A549 (cell line): ENCODE measurements at regions not wholly inside any gene's neighbourhood (a gene's known extent, or its start where the extent isn't known, plus 50 kb on each side); places are given as distances from the start of the nearest gene placed in this dataset.

Experiments
- BHLHE40 ChIP-seq: IDR thresholded peaks from 2 replicates; pipeline ENCODE4 v1.6.1; 2012; ENCODE audit warnings: low read depth, low read length, inconsistent platforms
- CTCF ChIP-seq: fragments of >200 bp; sonication (Bioruptor Twin); formaldehyde crosslinking; IDR thresholded peaks from 3 replicates; pipeline ENCODE4 v1.5.1; 2016
- EP300 ChIP-seq, 2 experiments: fragments of >200 bp; sonication (Bioruptor Twin); formaldehyde crosslinking; IDR thresholded peaks; 2 replicates in 1 of 2; 3 replicates in 1 of 2; pipeline ENCODE4 v1.6.1; 2016 to 2017
- HDAC2 ChIP-seq: fragments of 200-600 bp; sonication (generic); IDR thresholded peaks from 2 replicates; pipeline ENCODE4 v1.6.1; 2016
- JUN ChIP-seq, 2 experiments: fragments of >200 bp; sonication (Bioruptor Twin); formaldehyde crosslinking; IDR thresholded peaks; 2 replicates in 1 of 2; 3 replicates in 1 of 2; pipeline ENCODE4 v1.6.1; 2016 to 2017
- NR3C1 ChIP-seq: fragments of >200 bp; sonication (Bioruptor Twin); formaldehyde crosslinking; IDR thresholded peaks from 3 replicates; pipeline ENCODE4 v1.6.1; 2017
- POLR2A ChIP-seq: IDR thresholded peaks from 2 replicates; pipeline ENCODE4 v1.6.1; 2012; ENCODE audit warnings: mild to moderate bottlenecking, low read length
- SMC3 ChIP-seq: fragments of >200 bp; sonication (Bioruptor Twin); formaldehyde crosslinking; IDR thresholded peaks from 3 replicates; pipeline ENCODE4 v1.6.1; 2018; ENCODE audit warnings: inconsistent platforms
- SREBF2 ChIP-seq: fragments of 450-650 bp; IDR thresholded peaks from 2 replicates; pipeline ENCODE4 v1.6.1; 2014; ENCODE audit warnings: mild to moderate bottlenecking, moderate library complexity
- TF ChIP-seq, protein P1 (sequence below): IDR thresholded peaks from 2 replicates; pipeline ENCODE4 v1.6.1; 2012
- TF ChIP-seq, protein P2 (sequence below): fragments of 200-600 bp; sonication (generic); IDR thresholded peaks from 2 replicates; pipeline ENCODE4 v1.6.1; 2016; ENCODE audit warnings: antibody characterized with exemption, mild to moderate bottlenecking, moderate library complexity
- TF ChIP-seq, protein P3 (sequence below): fragments of 250-450 bp; sonication (Bioruptor Pico); IDR thresholded peaks from 2 replicates; pipeline ENCODE4 v1.5.0; 2021; ENCODE audit warnings: mild to moderate bottlenecking, moderate library complexity, borderline replicate concordance
- TF ChIP-seq, protein P4 (sequence below): IDR thresholded peaks from 2 replicates; pipeline ENCODE4 v1.6.1; 2012

DNA sequence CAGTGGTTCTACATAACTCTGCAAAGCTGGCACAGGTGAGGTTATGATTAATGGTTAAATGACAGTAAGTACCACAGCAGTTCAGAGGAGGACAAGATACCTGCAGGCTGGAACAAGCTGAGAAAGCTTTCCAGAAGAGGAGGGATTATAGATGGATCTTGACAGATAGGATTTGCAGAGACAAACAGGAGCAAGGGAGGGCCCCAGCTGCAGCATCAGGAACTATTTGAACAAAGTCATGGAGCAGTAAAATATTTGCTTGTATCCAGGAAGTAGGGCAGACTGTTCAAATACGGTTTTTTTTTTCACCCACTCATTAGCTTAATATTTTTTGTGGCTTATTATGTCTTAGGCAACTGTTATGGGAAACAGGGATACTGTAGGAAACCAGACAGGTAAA is 144.4 kb upstream of the MAN1A1 start:
- TF ChIP-seq, protein P1, sequence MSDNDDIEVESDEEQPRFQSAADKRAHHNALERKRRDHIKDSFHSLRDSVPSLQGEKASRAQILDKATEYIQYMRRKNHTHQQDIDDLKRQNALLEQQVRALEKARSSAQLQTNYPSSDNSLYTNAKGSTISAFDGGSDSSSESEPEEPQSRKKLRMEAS: no peak
- no peak for TF ChIP-seq SMC3
- TF ChIP-seq, protein P2, sequence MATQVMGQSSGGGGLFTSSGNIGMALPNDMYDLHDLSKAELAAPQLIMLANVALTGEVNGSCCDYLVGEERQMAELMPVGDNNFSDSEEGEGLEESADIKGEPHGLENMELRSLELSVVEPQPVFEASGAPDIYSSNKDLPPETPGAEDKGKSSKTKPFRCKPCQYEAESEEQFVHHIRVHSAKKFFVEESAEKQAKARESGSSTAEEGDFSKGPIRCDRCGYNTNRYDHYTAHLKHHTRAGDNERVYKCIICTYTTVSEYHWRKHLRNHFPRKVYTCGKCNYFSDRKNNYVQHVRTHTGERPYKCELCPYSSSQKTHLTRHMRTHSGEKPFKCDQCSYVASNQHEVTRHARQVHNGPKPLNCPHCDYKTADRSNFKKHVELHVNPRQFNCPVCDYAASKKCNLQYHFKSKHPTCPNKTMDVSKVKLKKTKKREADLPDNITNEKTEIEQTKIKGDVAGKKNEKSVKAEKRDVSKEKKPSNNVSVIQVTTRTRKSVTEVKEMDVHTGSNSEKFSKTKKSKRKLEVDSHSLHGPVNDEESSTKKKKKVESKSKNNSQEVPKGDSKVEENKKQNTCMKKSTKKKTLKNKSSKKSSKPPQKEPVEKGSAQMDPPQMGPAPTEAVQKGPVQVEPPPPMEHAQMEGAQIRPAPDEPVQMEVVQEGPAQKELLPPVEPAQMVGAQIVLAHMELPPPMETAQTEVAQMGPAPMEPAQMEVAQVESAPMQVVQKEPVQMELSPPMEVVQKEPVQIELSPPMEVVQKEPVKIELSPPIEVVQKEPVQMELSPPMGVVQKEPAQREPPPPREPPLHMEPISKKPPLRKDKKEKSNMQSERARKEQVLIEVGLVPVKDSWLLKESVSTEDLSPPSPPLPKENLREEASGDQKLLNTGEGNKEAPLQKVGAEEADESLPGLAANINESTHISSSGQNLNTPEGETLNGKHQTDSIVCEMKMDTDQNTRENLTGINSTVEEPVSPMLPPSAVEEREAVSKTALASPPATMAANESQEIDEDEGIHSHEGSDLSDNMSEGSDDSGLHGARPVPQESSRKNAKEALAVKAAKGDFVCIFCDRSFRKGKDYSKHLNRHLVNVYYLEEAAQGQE: no peak
- TF ChIP-seq POLR2A: no peak
- no peak for TF ChIP-seq CTCF
- TF ChIP-seq BHLHE40: no peak
- TF ChIP-seq HDAC2: no peak
- no peak for TF ChIP-seq EP300 (IDR thresholded peaks at IDR 0.05)
- TF ChIP-seq JUN (IDR thresholded peaks at IDR 0.05): no peak
- TF ChIP-seq, protein P3, sequence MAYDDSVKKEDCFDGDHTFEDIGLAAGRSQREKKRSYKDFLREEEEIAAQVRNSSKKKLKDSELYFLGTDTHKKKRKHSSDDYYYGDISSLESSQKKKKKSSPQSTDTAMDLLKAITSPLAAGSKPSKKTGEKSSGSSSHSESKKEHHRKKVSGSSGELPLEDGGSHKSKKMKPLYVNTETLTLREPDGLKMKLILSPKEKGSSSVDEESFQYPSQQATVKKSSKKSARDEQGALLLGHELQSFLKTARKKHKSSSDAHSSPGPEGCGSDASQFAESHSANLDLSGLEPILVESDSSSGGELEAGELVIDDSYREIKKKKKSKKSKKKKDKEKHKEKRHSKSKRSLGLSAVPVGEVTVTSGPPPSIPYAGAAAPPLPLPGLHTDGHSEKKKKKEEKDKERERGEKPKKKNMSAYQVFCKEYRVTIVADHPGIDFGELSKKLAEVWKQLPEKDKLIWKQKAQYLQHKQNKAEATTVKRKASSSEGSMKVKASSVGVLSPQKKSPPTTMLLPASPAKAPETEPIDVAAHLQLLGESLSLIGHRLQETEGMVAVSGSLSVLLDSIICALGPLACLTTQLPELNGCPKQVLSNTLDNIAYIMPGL (CRISPR knock-in tag): no peak
- TF ChIP-seq SREBF2: no peak
- TF ChIP-seq, protein P4, sequence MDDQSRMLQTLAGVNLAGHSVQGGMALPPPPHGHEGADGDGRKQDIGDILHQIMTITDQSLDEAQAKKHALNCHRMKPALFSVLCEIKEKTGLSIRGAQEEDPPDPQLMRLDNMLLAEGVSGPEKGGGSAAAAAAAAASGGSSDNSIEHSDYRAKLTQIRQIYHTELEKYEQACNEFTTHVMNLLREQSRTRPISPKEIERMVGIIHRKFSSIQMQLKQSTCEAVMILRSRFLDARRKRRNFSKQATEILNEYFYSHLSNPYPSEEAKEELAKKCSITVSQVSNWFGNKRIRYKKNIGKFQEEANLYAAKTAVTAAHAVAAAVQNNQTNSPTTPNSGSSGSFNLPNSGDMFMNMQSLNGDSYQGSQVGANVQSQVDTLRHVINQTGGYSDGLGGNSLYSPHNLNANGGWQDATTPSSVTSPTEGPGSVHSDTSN: no peak
- TF ChIP-seq NR3C1: no peak
